GM20431 (cell line): ENCODE measurements at regions not wholly inside any gene's neighbourhood (a gene's known extent, or its start where the extent isn't known, plus 50 kb on each side); places are given as distances from the start of the nearest gene placed in this dataset.
"Not testable (repeated sequence)": the region's sequence is repeated elsewhere in the genome, so short reads cannot be mapped to it uniquely, and the experiment has no call there.

Experiments
- in situ Hi-C: fragments of 300-500 bp; cut with MseI, MboI; formaldehyde crosslinking; loops from one replicate; pipeline ENCODE4 v1.15.0; 2020; ENCODE audit warnings: low sequenced_read_pairs; ENCODE audit not compliant: unreplicated experiment

DNA sequence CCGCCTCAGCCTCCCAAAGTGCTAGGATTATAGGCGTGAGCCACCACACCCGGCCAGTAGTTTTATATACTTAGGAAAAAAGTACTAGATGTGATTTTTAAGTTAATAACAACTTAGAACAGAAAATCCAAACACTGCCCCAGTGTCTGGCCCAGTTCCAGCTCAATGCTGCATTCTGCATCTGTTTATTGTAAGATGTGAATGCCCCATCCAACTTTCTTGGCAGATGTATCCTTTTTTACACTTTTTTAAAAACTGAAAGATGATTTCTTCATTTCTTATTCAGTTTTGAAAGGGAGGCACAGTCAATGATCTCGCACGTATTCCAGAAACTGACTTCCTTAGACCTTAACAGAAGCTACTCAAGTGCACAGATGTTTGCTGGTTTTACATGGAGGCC, 85.6 kb upstream of the SRSF6 start:
- in situ Hi-C loops = no loop called here

DNA sequence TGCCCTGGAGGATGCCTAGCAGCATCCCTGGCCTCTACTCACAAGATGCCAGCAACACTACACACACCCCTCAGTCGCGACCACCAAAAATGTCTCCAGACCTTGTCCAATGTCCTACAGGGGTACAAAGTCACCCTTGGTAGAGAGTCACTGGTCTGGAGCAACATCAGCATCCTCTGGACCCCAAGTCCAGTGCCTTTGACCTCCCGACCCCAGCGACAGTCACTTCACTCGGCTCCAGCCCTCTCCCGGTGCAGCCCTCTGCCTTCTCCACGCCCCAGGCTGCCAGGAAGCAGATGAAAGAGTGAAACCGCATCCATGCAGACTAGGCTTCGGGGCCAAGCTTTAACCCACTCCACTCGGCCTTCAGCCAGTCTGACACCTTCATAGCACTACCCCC, 92.0 kb upstream of the SRSF6 start:
- in situ Hi-C loops = no loop called here

DNA sequence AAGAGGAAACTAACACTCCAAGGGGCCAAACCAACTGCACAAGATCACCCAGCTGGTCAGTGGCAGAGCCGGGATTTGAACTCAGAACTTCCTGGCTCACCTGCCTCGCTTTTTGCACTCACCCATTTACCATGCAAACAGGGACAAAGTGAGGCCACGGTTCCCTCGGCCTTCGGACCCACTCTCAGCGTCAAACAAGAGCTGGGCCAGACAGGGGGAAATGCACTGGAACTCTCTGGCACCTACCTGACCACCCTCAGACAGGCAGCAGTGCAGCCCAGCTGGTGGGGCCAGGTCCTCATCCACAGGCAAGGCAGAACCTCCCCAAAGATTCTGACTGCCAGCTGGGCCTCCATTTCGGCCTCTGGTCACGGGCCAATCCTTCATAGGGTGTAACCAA, 93.7 kb upstream of the SRSF6 start:
- in situ Hi-C loops = no loop called here

DNA sequence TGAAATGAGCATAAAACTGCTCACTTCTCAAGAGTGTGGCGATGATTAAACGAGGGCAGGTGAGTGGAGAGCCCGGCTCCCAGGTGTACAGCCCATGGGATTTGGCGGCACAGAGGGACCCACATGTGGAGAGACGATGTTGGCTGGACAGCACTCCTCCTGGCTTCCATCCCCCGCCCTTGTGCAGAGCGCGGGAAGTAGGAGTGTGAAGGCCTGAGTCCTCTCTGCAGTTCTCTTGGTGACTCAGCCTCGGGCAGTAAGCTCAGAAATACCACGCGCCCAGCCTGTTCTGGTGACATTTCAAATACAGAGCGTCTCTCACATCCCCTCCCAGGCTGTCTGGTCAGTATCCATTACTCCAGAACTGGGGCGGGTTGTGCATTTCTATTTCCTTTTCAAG, 94.2 kb upstream of the SRSF6 start:
- in situ Hi-C loops = no loop called here

DNA sequence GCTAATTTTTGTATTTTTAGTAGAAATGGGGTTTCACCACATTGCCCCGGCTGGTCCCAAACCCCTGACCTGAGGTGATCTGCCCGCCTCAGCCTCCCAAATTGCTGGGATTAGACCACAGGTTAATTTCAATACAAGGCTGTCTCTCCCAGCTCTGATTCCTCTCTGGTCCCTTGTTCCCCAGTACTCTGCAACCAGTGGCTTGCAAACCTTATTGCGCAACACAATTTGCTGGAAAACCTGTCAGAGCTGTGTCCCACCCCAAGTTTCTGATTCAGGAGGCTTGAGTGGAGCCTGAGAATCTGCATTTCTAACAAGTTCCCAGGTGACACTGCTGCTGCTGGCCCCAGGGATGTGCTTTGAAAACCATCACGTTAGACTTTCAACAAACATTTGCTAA, 96.2 kb upstream of the SRSF6 start:
- in situ Hi-C loops = no loop called here

DNA sequence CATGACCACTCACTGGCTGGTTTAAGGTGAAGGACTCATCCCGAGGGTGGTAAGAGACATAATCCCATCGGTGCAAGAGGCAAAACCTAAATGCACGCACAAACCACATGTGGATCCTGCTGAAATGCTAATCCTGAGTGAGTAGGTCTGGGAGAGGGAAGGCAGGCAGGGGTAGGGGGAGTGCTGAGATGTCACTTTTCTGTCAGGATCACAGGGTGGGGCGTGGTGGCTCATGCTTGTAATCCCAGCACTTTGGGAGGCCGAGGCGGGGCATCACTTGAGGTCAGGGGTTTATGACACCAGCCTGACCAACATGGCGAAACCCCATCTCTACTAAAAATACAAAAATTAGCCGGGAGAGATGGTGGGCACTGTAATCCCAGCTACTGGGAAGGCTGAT, 97.7 kb upstream of the SRSF6 start:
- in situ Hi-C loops = no loop called here

DNA sequence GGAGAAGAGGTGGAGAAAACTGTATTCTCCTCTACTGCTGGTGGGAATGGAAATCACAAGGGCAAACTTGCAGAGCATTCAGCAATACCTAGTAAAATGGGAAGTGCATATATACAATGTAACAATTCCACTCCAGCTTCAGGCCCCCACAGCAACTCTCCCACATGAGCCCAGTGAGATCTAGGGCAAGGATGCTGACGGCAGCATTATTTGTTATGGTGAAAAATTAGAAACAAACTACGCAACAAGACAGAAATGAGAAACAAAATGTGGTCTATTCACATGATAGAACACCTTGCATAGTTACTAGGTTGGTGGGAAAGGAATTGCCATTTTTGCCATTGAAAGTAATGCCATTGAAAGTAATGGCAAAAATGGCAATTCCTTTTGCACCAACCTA, 98.9 kb upstream of the SRSF6 start:
- in situ Hi-C loops = no loop called here

DNA sequence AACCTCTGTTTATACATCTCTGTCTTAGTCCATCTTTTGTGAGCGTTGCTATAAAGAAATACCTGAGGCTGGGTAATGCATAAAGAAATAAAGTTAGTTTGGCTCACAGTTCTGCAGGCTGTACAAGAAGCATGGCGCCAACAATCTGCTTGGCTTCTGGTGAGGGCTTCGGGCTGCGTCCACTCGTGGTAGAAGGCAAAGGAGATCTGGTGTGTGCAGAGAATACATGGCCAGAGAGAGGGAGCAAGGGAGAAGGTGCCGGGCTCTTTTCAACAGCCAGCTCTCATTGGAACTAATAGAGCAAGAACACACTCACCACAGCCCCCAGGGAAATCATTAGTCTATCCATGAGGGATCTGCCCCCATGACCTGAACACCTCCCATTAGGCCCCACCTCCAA, 100.3 kb upstream of the SRSF6 start:
- in situ Hi-C loops = no loop called here

DNA sequence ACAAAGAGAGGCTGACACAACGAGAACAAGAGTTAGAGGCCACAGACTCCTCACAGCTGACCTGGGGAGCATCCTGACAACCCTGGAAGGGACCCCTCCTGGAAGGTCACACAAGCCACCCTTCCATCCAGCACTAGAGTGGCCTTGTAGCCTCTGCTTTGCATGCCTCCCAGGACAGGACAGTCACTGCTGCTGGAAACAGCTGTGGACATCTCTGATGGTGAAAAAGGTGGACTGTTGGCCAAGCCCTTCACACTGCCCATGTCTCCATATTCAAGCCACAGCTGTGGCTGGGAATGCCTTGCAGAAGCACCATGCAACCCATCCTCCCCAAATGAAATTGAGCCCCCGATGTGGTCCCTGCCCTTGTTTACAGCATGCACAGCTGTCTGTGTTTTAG, 102.1 kb upstream of the SRSF6 start:
- in situ Hi-C loops = no loop called here

DNA sequence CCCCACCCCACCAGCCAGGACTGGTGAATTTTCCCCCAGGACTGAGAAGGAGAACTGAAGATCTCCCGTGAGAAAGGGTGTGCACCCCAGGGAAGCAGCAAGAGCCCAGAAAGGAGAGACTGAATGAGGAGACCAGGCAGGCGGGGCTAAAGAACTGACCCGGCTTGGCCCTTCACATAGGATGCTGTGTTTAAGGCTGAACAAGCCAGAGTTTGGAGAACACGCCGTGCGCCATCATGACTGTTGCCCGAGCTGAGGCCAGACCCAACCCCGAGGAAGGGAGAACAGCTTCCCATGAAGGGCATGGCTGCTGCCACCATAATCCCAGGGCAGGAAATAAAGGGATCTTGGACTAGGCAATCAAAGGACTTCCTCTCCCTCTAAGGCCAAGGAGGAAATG, 104.7 kb upstream of the SRSF6 start:
- in situ Hi-C loops = no loop called here

DNA sequence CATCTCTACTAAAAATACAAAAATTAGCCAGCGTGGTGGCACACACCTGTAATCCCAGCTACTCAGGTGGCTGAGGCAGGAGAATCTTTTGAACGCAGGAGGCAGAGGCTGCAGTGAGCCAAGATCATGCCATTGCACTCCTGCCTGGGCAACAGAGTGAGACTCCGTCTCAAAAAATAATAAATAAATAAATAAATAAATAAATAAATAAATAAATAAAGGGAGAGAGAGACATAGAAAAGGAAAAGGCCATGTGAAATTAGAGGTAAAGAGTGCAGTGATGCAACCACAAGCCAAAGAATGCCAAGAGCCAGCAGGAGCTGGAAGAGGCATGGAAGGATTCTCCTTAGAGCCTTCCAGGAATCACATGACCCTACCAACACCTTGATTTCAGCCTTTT, 107.0 kb upstream of the SRSF6 start:
- in situ Hi-C loops = not testable (repeated sequence)

DNA sequence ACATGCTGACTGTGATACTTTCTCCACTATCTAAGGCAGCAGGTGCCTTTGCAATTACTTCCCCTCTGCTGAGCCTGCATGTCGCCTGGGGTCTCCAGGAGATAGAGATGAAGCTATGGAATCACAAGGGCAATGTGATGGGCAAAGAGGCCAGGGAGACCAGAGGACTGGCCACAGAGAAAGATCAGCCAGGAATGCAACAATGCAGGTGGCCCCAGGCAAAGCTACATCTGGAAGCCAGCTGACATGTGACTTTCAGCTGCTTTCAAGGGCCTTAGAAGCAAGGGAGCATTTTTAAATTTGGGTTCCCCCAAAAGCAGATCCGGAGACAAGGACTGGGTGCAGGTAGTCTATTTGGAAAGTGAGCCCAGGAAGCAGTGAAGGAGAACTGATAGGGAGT, 107.9 kb upstream of the SRSF6 start:
- in situ Hi-C loops = no loop called here

DNA sequence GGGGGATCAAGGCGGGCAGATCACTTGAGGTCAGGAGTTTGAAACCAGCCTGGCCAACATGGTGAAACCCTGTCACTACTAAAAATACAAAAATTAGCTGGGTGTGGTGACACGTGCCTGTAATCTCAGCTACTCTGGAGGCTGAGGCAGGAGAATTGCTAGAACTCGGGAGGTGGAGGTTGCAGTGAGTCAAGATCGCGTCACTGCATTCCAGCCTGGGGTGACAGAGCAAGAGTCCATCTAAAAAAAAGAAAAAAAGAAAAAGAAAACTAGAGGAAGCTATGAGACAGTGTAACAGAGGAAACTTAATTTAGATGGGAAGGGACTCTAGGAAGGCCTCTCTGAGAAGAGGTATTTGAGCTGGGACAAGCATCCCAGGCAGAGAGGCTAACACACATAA, 109.9 kb upstream of the SRSF6 start:
- in situ Hi-C loops = not testable (repeated sequence)

DNA sequence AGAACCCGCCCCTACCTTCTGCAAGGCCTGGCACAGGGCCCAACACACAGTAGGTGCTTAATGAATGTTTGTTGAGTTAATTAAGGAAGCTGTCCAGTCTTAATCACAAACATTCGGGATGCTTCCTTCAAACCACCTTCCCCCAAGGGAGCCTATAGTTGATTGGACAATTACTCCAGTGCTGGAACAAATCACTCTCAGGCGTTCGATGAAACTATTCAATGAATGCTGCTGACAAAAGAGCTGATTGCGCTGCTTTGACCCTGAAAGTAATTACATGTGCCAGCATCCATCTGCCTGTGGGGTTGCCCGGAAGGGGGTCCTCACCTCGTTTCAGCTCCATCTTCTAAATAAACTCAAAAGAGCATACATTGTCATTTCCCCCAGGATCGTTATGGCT, 112.0 kb upstream of the SRSF6 start:
- in situ Hi-C loops = no loop called here

DNA sequence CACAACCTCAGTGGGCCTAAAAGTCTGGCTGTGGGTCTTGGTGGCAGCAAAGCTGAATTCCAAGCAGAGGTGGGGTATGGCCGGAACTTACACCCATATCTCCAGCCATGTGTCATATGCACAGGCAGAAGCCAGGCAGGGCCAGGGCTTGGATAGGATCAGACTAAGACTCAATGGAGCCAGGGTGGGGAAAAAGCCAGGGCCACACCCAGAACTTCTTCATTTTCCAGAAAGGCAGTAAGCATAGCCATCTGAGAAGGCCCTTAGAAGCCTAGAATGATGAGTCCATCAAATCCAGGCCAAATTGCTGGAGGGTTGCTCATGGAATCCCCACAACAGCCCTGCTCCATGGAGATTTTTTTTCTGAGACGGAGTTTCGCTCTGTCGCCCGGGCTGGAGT, 116.2 kb upstream of the SRSF6 start:
- in situ Hi-C loops = no loop called here

DNA sequence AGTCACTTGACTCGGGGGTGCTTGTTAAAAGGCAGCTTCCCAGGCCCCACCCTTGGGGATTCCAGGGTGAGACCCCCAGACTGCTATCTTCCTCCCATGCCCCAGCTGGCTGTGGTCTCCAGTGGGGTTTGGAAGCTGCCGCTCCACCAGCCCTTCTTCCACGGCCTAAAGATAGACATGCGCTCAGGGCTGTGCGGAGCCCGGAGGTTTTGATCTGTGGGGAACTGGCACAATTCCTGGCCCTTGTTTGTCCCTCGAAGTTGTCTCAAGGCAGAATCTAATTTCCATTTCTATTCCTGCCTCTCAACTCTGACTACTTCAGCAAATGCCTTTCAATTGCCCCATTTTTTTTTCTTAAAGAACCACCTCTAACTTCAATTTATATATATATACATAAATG, 120.7 kb upstream of the SRSF6 start:
- in situ Hi-C loops = no loop called here

DNA sequence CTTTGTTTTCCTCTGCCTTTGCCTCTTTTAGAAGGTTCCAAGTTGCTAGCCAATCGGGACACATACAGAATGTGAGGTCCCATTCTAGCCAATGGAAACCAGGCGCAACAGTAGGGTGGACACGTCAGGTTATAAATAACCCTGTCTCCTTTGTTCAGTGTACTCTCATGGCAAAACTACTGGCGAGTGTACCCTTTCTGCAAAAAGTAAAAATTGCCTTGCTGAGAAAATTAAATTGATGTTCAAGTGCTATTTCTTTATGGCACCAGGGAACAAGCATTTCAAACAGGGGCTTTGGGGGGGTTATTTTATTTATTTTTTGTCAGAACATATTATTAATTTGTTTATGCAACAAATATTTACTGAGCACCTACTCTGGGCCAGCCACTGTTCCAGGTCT, 123.6 kb upstream of the SRSF6 start:
- in situ Hi-C loops = no loop called here

DNA sequence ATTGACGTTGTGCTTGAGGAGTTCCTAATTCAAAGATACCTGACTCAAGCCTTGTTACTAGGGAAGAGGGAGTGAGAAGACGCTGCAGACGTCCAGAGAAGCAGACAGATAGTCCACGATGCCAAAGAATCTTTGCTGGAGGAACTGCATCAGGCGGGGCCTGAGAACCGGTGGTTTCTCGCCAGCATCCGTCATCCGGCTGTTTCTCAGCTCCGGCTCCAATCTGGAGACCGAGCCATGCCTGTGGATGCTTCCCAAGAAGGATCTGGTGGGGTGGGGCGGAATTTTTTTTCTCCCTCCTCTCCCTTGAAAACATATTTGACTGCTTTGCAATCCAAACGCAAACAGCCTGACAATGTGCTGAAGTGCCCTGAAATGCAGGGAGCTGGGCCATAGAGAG, 125.8 kb upstream of the SRSF6 start:
- in situ Hi-C loops = no loop called here

DNA sequence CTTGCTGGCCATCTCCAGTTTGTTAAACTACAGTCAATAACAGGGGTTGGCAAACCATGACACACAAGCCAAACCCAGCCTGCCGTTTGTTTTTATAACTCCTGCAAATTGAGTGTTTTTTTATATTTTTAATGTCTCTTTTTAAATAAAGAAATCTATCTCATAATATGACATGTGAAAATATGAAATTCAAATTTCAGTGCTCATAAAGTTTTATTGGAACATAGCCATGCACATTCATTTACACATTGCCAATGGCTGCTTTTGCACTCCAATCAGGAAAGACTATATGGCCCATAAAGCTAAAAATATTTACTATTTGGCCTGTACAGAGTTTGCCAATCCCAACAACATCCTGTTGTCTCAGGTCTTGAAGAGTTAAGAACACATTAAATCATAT, 129.0 kb upstream of the SRSF6 start:
- in situ Hi-C loops = no loop called here

DNA sequence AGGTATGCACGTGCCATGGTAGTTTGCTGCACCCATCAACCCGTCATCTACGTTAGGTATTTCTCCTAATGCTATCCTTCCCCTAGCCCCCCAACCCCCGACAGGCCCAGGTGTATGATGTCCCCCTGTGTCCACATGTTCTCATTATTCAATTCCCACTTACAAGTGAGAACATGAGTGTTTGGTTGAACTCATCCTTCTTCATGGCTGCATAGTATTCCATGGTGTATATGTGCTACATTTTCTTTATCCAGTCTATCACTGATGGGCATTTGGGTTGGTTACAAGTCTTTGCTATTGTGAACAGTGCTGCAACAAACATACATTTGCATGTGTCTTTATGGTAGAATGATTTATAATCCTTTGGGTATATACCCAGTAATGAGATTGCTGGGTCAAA, 130.5 kb upstream of the SRSF6 start:
- in situ Hi-C loops = not testable (repeated sequence)

DNA sequence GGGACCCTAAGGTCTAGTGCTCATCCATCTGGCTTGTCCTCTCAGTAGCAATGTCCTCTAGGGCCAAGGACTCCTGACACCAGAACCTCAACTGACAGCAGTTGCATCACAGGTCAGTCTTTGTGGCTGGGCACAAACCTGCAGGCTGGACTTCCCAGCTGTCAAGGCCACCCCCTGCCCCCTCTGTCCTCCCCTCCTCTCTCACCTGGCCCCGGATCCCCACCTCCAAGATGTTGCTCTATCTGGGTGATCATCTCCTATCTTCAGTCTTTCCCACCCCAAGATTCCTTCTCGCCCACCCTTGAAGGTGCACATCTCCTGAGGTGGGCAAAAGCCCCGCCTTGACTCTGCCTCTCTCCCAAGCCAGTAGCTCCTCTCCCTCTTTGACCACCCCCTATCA, 131.8 kb upstream of the SRSF6 start:
- in situ Hi-C loops = no loop called here

DNA sequence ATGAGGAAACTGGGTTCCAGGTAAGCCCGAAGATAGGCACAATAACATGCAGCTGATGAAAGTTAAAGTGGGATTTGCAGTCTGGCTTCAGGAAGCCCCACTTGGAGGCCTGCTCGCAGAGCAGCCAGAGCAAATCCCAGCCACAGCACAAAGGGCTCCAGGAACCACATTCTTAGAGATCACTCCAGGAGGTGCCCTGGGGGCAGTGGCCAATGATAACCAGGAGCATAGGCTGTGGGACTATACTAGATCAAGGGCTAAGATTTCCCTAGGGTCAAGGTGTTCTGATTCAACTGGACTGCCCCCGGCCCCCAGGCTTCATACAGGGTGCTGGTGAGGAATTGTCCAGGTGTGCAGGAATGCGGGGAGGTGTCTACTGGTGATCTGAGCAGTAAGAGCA, 133.9 kb upstream of the PTPRT start:
- in situ Hi-C loops = no loop called here

DNA sequence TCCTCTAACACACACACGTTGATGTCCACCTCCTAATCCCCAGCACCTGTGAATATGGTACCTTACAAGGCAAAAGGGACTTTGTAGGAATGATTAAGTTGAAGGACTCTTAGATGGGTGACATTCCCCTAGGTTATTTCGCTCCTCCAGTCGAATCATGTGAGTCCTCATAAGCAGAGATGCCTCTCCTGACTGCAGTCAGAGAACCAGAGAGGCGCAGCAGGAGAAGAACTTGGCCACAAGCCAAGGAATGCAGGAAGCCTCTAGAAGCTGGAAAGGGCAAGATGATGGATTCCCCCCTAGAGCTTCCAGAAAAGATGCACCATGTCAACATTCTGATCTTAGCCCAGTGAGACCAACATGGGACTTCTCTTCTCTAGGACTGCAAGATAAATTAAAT, 133.1 kb upstream of the PTPRT start:
- in situ Hi-C loops = no loop called here
